Stimulated activated CD8-positive, alpha-beta memory T cell treated with anti-CD3 and anti-CD28 coated beads, Interleukin-15, amount 100 ng/mL, for 4 hours (primary cell): ENCODE measurements at regions not wholly inside any gene's neighbourhood (a gene's known extent, or its start where the extent isn't known, plus 50 kb on each side); places are given as distances from the start of the nearest gene placed in this dataset.

ENCODE experiments used
- DNase-seq, 2 donors: peaks; one replicate each; pipeline ENCODE4 v3.0.0-alpha.2; 2020; ENCODE audit warnings: low read depth in 2 of 2

- DNase-seq = no peak
Measured at GRCh38 chr7:55639640-55640039, 67.3 kb upstream of the VOPP1 start.

- no peak for DNase-seq
Measured at GRCh38 chr7:55629051-55629677, 56.9 kb upstream of the VOPP1 start.

- DNase-seq = no peak
Measured at GRCh38 chr7:55624813-55625212, 52.5 kb upstream of the VOPP1 start.

GRCh38 chr7:55623617-55624016 is 51.3 kb upstream of the VOPP1 start:
- DNase-seq = no peak

- no peak for DNase-seq
Measured at GRCh38 chr7:55622241-55622640, 49.9 kb upstream of the VOPP1 start.
